ENCODE measurements at regions not wholly inside any gene's neighbourhood (a gene's known extent, or its start where the extent isn't known, plus 50 kb on each side); places are given as distances from the start of the nearest gene placed in this dataset.

DNA sequence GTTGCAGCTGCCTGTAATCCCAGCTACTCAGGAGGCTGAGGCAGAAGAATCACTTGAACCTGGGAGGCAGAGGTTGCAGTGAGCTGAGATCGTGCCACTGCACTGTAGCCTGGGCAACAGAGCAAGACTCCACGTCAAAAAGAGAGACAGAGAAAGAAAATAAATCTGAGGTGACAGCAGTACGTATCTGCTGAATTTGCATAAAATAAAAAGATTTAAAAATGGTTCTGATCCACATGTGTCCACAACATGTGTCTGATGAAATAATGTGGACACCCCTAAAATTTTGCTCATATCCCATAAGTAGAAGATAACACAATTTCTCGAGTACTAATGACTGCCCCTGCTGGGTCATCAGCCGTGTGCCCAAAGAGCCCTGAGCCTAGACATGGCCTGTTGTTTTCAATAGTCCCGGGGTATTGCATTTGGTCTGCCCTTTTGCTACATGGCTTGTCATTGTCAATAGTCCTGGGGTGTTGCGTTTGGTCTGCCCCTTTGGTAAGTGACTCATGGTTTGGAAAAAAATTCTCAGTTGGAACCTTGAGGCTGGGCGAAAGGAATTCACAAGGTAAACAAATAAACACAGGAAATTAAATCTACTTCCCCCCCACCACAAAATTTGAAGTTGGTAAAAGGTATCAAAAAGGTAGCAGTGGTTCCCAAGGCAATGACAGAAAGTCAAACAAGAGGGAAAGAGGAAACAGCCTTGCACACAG, 434.6 kb upstream of the MAF start:
- no peak for DNase-seq

- DNase-seq = no peak
Measured at GRCh38 chr16:80034469-80034826, 433.9 kb upstream of the MAF start.

GRCh38 chr16:80033783-80034468, 433.4 kb upstream of the MAF start:
- no peak for DNase-seq

GRCh38 chr16:80029761-80030481, 429.4 kb upstream of the MAF start:
- DNase-seq = no peak

DNA sequence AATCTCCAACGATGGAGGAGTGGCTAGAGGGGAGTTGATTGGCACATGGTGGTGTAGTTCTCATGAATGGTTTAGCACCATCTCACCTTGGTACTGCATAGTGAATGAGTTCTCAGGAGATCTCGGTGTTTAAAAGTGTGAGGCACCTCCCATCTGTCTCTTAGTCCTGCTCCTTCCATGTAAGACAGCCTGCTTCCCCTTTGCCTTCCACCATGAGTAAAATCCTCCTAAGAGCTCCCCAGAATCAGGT, 428.8 kb upstream of the MAF start:
- no peak for DNase-seq

- no peak for DNase-seq
Measured at GRCh38 chr16:80028581-80029380, 428.2 kb upstream of the MAF start.

DNA sequence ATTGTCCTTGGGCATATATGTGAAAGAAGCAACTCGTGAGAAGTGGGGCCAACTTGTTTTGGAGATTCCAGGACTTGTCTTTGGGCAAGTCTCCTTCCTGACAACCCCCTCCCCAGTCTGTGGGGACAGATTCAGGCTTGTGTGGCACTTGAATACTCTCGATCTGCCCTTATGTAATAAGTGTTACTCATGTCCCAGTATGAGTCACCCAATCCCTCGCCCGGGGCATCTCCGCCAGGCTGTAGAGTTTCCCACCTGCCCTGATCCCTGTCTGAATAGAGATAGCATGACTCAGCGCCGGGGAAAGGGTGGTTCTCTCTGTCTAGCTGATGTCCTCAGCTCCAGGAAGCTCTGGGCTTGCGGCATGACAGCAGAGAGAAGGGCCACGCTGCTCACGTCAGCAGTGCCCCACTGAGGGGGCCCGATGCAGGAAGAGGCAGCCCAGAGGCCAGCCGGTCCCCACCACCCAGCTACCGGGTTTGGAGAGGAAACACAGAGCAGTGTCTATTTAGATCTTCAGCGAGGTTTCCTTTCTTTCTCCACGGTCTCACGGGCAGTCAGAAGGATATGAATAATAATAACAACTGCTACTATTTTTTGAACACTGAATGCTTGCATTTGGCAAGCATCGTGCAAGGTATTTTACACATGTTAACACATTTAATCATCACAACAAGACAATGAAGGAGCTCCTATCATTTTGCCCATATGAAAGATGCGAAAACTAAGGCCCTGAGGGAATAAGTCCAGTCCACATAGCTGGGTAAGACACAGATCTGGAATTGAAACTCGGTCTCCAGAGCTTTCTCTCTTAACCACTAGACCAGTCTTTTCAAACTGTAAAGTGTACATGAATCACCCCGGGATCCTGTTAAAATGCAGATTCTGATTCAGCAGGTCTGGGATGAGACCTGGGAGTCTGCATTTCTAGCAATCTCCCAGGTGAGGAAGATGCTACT, 426.7 kb upstream of the MAF start:
- peak in 4 of 14 donors; percentile 0 to 35 (median 0) for DNase-seq

DNA sequence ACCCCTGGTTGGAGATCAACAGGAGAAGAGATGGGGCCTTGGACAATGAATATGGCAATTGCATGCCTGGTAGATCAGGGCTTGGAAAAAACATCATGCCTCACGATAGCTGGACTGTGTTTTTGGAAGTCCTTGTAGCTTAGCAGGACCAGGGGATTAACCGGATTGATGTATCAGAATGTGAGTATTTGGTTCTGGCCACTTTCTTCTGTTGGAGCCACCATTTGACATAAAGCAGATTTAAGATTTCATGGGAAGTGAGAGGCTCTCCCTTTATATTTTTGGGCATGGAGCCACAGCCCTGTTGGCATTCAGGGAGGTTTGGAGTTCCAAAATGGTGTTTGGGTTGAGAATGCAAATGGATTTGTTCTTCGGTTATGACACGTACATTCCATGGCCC, 424.7 kb upstream of the MAF start:
- DNase-seq = no peak

DNA sequence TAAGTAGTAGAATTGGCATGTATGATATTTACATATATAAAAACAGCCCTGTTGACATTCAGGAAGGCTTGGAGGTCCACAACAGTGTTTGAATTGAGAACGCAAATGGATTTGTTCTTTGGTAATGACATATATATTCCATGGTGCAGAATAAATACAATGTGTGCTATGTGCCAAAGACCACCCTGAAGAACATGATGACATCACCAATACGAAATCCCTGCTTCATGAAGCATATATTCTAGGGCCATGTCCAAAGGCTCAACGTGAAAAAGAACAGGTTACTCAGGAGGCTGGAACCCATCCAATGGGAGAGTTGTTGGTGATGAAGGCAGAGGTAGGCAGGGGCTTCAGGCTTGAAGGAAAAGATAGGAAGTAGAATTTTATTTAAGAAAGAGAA, 423.9 kb upstream of the MAF start:
- DNase-seq = no peak

DNA sequence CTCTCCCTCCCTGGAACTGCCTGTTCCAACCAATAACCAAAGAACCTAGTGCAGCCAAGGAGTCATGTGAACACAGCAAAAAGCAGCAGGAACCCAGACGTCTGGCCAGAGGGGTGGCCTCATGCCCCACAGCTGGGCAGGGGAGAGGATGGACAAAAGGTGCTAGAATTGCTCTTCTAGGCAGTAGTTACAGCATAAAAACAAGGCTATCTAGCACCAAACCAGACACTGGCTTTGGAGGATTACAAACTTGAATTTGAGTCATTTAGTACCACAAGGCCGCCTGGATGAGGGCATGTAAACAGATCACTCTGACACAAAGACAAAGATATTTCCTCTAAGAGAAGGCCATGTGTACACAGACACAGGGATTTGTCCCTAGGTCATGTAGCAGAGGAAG, 423.3 kb upstream of the MAF start:
- no peak for DNase-seq

- no peak for DNase-seq
Measured at GRCh38 chr16:80019395-80019794, 418.9 kb upstream of the MAF start.

- DNase-seq = no peak
Measured at GRCh38 chr16:80018466-80018865, 417.9 kb upstream of the MAF start.

DNA sequence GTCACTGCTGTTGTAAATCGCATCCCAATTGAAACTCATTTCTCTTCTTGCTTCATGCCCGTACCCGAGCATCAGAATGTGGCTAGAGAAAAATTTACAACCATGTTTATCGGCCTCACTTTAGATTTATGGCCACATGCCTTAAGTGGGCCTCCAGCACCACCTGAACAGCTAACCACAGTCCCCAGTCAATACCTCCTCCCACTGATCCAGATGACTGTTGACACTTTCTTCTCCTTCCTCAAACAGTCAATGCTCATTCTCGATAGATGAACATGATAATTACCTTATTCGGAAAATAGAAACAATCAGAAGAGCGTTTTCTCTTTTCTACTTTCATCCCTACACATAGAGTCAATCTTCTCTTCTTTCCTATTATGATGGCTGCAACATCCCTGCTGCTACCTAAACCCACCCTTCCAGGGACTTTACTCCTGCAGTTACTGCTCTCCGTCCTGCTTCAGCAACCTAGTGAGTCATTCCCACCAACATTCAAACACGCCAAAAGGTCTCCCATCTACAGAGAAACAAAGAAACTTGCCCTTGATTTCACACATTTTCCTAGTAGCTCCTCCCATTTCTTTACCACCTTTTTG, 416.3 kb upstream of the MAF start:
- DNase-seq = no peak

DNA sequence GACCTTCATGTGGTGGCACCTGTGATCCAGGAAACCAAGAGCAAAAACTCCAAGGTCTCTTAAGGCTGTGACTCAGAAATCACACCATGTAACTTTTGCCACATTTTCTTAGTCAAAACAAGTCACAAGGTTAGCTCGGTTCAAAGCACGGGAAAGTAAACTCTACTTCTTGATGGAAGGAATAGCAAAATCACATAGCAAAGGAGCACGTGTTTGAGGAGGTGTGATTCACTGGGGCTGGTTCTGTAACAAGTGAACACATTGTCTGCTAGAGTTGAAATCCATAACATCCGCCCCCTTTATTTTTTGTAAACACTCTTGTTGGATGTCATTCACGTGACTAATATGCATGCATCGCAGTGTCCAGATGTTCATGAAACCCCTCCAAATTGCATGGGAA, 415.0 kb upstream of the MAF start:
- no peak for DNase-seq

DNA sequence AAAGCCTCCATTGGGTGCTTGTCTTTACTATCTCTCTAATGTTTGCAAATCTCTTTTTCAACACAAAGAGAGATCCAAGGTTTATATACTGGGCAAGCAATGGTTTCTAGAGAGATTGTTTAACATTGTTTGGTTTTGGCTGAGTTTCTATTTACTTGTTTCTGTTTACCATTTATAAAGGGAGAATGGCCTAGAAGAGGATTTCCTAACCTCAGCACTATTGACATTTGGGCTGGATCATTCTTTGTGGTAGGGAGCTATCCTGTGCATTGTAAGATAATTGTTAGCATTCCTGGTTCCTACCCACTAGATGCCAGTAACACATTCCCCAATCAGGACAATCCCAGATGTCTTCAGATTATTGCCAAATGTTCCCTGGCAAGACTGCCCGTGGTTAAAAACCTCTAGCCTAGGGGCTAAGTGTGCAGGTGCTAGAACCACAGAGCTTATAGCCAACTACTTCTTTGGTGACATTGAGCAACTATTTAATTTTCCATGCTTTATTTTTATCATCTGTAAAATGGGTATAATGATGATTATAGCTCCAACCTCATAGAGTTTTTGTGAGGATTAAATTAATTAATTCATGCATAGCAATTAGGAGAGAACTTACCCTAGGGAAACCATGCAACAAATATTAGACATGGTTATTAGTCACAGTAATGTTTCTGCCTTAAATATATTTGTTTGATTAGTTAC, 413.9 kb upstream of the MAF start:
- DNase-seq = no peak

DNA sequence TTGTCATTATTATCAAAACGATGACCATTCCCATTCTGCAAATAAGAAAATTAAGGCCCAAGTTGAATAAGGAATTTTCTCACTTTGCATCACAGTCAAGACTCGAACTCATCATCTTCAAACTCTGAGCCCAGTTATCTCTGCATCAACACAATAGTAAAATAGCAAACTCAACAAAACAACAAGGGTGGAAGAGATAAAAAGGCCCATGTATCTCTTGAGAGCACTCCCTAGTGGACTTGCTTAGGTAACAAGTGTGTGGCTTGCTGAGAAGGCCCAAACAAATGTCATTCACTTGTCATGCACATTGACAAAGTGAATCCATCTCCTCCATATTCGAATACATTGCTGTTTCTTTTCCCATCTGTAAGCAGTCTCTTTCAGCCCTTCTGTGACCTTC, 412.0 kb upstream of the MAF start:
- DNase-seq = no peak

GRCh38 chr16:80009971-80010659, 409.6 kb upstream of the MAF start:
- no peak for DNase-seq

DNA sequence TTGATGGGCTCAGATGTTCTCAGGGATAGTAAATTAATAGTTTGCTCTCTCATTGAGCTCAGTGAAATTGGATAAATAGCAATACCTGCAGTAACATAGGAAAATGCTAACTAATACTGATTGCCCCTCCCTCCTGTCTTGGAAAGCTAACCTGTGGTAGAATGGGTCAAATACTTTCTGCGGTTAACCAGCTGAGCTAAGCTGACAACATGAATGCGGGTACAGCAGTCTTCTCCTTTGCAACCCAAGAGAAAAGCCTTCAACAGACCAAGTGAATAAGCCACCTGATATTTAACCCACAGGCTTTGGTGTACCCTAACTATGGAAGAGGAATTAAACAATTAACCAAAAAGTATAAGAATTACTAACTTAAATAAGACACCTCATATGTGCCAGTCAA, 408.3 kb upstream of the MAF start:
- DNase-seq = no peak

DNA sequence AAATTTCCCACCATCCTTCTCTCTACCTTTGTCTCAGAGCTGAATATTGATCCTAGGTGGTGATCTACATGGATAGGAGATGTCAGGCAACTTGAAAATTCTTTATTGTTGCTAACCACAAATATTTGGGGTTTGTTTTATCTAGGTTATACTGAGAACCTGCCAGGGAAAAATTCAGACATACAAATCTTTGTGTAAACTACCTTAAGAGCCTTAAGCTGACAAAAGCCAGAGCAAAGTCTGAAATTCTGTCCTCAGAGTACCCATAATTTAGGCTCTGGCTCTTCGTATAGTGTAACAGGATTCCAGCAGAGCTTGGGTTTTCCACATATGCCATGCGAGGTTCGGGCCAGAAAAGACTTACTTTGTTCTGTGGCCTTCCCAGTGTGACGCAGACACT, 406.7 kb upstream of the MAF start:
- no peak for DNase-seq
